H1 (cell line): ENCODE measurements at regions not wholly inside any gene's neighbourhood (a gene's known extent, or its start where the extent isn't known, plus 50 kb on each side); places are given as distances from the start of the nearest gene placed in this dataset.

Experiments used
- CTCF ChIA-PET: fragments of 300-600 bp; sonication (Branson Sonifier 250); formaldehyde crosslinking; loops from one replicate; lab custom pipeline; 2021; ENCODE audit not compliant: partially characterized antibody; lab: Charles Lee
- POLR2A ChIA-PET: fragments of 300-600 bp; sonication (Branson Sonifier 250); formaldehyde crosslinking; loops from one replicate; lab custom pipeline; 2021; ENCODE audit warnings: inconsistent platforms; ENCODE audit not compliant: partially characterized antibody; lab: Charles Lee
- DNase-seq, 2 experiments: peaks; one replicate each; pipeline versions ENCODE4 v3.0.0 to v3.0.0-alpha.2; 2010 to 2022; ENCODE audit warnings: low spot score in 2 of 2, low read depth in 1 of 2, mixed read lengths in 1 of 2
- FAIRE-seq: peaks from 2 replicates; lab custom pipeline; 2011; peaks lifted over from hg19 to GRCh38; lab: Jason Lieb, UNC
- H2AFZ ChIP-seq: 2 replicates; pipeline ENCODE4 v1.8.1; 2012; ENCODE audit warnings: low read length, inconsistent platforms
- H2AK5ac ChIP-seq: 2 replicates; pipeline ENCODE4 v1.6.1; 2013; ENCODE audit warnings: low read depth, low read length
- H2BK120ac ChIP-seq: replicated peaks from 2 replicates; pipeline ENCODE3; 2013; ENCODE audit warnings: low read depth, low read length, inconsistent platforms
- H2BK12ac ChIP-seq: 2 replicates; pipeline ENCODE4 v1.6.1; 2013; ENCODE audit warnings: low read depth, low read length
- H2BK15ac ChIP-seq: 2 replicates; pipeline ENCODE4 v1.6.1; 2013; ENCODE audit warnings: low read length
- H2BK20ac ChIP-seq: 2 replicates; pipeline ENCODE4 v1.6.1; 2013; ENCODE audit warnings: low read length
- H2BK5ac ChIP-seq: 2 replicates; pipeline ENCODE4 v1.6.1; 2013; ENCODE audit warnings: low read depth, low read length
- H3K14ac ChIP-seq: 2 replicates; pipeline ENCODE4 v1.6.1; 2013; ENCODE audit warnings: inconsistent platforms; ENCODE audit not compliant: insufficient read length
- H3K18ac ChIP-seq: 2 replicates; pipeline ENCODE4 v1.6.1; 2013; ENCODE audit warnings: low read length; ENCODE audit errors: extremely low read depth
- H3K23ac ChIP-seq: 2 replicates; pipeline ENCODE4 v1.6.1; 2013; ENCODE audit warnings: inconsistent platforms; ENCODE audit not compliant: insufficient read length
- H3K23me2 ChIP-seq: 2 replicates; pipeline ENCODE4 v1.6.1; 2013; ENCODE audit warnings: low read depth, low read length
- H3K27ac ChIP-seq: 2 replicates; pipeline ENCODE4 v1.6.1; 2011; ENCODE audit warnings: low read depth, low read length, inconsistent platforms
- H3K27me3 ChIP-seq, 4 experiments: replicated peaks in 1 of 4; 1 replicate in 1 of 4; 2 replicates in 3 of 4; pipeline versions ENCODE4 v1.6.1 to v1.8.1; 2011 to 2013; ENCODE audit warnings: low read length in 3 of 4, mild to moderate bottlenecking in 3 of 4, inconsistent platforms in 2 of 4, mixed read lengths in 2 of 4, moderate library complexity in 1 of 4; ENCODE audit not compliant: control insufficient read depth in 3 of 4, insufficient read depth in 3 of 4; ENCODE audit errors: extremely low read depth in 1 of 4
- H3K36me3 ChIP-seq, 4 experiments: 2 replicates each; pipeline versions ENCODE4 v1.6.1 to v1.8.1; 2011 to 2013; ENCODE audit warnings: mild to moderate bottlenecking in 4 of 4, low read length in 3 of 4, moderate library complexity in 2 of 4, control low read depth in 1 of 4, inconsistent platforms in 1 of 4; ENCODE audit not compliant: insufficient read depth in 4 of 4, control insufficient read depth in 2 of 4
- H3K4ac ChIP-seq: replicated peaks from 2 replicates; pipeline ENCODE3; 2013; ENCODE audit warnings: low read length, low read depth, mixed read lengths, inconsistent platforms; ENCODE audit not compliant: insufficient read length
- H3K4me1 ChIP-seq, 4 experiments: replicated peaks in 1 of 4; 1 replicate in 1 of 4; 2 replicates in 3 of 4; pipeline versions ENCODE4 v1.6.1 to v1.8.1; 2011 to 2013; ENCODE audit warnings: low read length in 3 of 4, inconsistent platforms in 2 of 4, mixed read lengths in 1 of 4; ENCODE audit not compliant: insufficient read depth in 4 of 4, control insufficient read depth in 3 of 4
- H3K4me2 ChIP-seq, 2 experiments: 2 replicates each; pipeline versions ENCODE4 v1.6.1 to v1.8.1; 2011 to 2013; ENCODE audit warnings: low read depth in 2 of 2, low read length in 2 of 2, control low read depth in 1 of 2, inconsistent platforms in 1 of 2, mild to moderate bottlenecking in 1 of 2; ENCODE audit not compliant: insufficient read depth in 1 of 2
- H3K4me3 ChIP-seq, 4 experiments: fragments of 200-600, 300-600 bp in 1 of 4; sonication (generic), shearing (Covaris generic), sonication (Bioruptor Twin) in 1 of 4; 2 replicates each; pipeline versions ENCODE4 v1.5.1 to v1.8.1; 2011 to 2016; ENCODE audit warnings: low read length in 4 of 4, low read depth in 3 of 4, control low read depth in 2 of 4, inconsistent platforms in 2 of 4, mild to moderate bottlenecking in 2 of 4, mixed read lengths in 1 of 4, moderate library complexity in 1 of 4; ENCODE audit not compliant: insufficient read depth in 2 of 4; ENCODE audit errors: extremely low read depth in 1 of 4
- H3K56ac ChIP-seq: replicated peaks from 2 replicates; pipeline ENCODE3; 2013; ENCODE audit warnings: low read depth, mild to moderate bottlenecking, mixed read lengths, low read length, inconsistent platforms; ENCODE audit not compliant: insufficient read length
- H3K79me1 ChIP-seq: 2 replicates; pipeline ENCODE4 v1.6.1; 2013; ENCODE audit warnings: low read depth, low read length, control low read depth
- H3K79me2 ChIP-seq, 2 experiments: 2 replicates each; pipeline versions ENCODE4 v1.6.1 to v1.8.1; 2012 to 2013; ENCODE audit warnings: low read length in 2 of 2, mild to moderate bottlenecking in 2 of 2, inconsistent platforms in 1 of 2; ENCODE audit not compliant: insufficient read depth in 2 of 2, control insufficient read depth in 1 of 2
- H3K9ac ChIP-seq, 4 experiments: replicated peaks in 1 of 4; 1 replicate in 1 of 4; 2 replicates in 3 of 4; pipeline versions ENCODE4 v1.6.1 to v1.8.1; 2011 to 2013; ENCODE audit warnings: low read depth in 3 of 4, low read length in 3 of 4, control low read depth in 2 of 4, mild to moderate bottlenecking in 2 of 4, moderate library complexity in 2 of 4, inconsistent platforms in 1 of 4; ENCODE audit errors: extremely low read depth in 1 of 4
- H3K9me3 ChIP-seq, 2 experiments: 2 replicates each; pipeline versions ENCODE4 v1.6.1 to v1.8.1; 2012 to 2013; ENCODE audit warnings: mild to moderate bottlenecking in 2 of 2, moderate library complexity in 2 of 2, control low read depth in 1 of 2, inconsistent platforms in 1 of 2, low read depth in 1 of 2, low read length in 1 of 2, mixed read lengths in 1 of 2; ENCODE audit not compliant: insufficient read depth in 2 of 2
- H4K20me1 ChIP-seq, 2 experiments: replicated peaks in 1 of 2; 2 replicates each; pipeline versions ENCODE3 to v1.8.1; 2011 to 2013; ENCODE audit warnings: inconsistent platforms in 2 of 2, low read length in 2 of 2, mild to moderate bottlenecking in 1 of 2; ENCODE audit not compliant: insufficient read depth in 2 of 2, control insufficient read depth in 1 of 2
- H4K5ac ChIP-seq: 2 replicates; pipeline ENCODE4 v1.6.1; 2013; ENCODE audit warnings: low read length, low read depth, mixed read lengths, inconsistent platforms; ENCODE audit not compliant: insufficient read length
- H4K8ac ChIP-seq: 2 replicates; pipeline ENCODE4 v1.8.0; 2013; ENCODE audit warnings: mild to moderate bottlenecking, moderate library complexity, low read length, inconsistent platforms; ENCODE audit not compliant: insufficient read depth; ENCODE audit errors: extremely low read depth
- H4K91ac ChIP-seq: replicated peaks from 2 replicates; pipeline ENCODE3; 2013; ENCODE audit warnings: low read length, mixed read lengths, inconsistent platforms; ENCODE audit not compliant: insufficient read length
- CHD1 ChIP-seq: IDR thresholded peaks from 2 replicates; pipeline ENCODE4 v1.6.1; 2012; ENCODE audit warnings: low read depth, low read length, improper control_type of control experiment
- CREB1 ChIP-seq: IDR thresholded peaks from 2 replicates; pipeline ENCODE4 v1.6.1; 2012; ENCODE audit warnings: inconsistent platforms
- CTBP2 ChIP-seq: IDR thresholded peaks from 2 replicates; pipeline ENCODE4 v1.7.0; 2011; ENCODE audit warnings: borderline replicate concordance, mild to moderate bottlenecking, moderate library complexity, mixed read lengths, low read length; ENCODE audit not compliant: insufficient read depth, insufficient read length
- FOSL1 ChIP-seq: IDR thresholded peaks from 2 replicates; pipeline ENCODE4 v1.6.1; 2011; ENCODE audit warnings: mild to moderate bottlenecking, low read depth, low read length, moderate library complexity; ENCODE audit not compliant: insufficient read depth
- NRF1 ChIP-seq: IDR thresholded peaks from 2 replicates; pipeline ENCODE4 v1.6.1; 2011; ENCODE audit warnings: mild to moderate bottlenecking, low read depth, low read length, improper control_type of control experiment
- SAP30 ChIP-seq: fragments of 300-600 bp; sonication (generic); IDR thresholded peaks from 2 replicates; pipeline ENCODE4 v1.7.1; 2012; ENCODE audit warnings: low read length, moderate library complexity, mild to moderate bottlenecking, inconsistent platforms; ENCODE audit not compliant: insufficient read depth, insufficient replicate concordance
- TAF1 ChIP-seq: IDR thresholded peaks from 2 replicates; pipeline ENCODE4 v1.6.1; 2011; ENCODE audit warnings: mild to moderate bottlenecking, low read depth, low read length
- WGBS, 2 experiments: shearing (Covaris generic) in 1 of 2; methylation state at CpG; one replicate each; pipeline versions ENCODE4 v1.1.6 to v1.1.7; 2013 to 2015; ENCODE audit warnings: low lambda C conversion rate in 2 of 2, mixed read lengths in 2 of 2, inconsistent platforms in 1 of 2, low coverage in 1 of 2, missing lambda C conversion rate in 1 of 2; ENCODE audit not compliant: insufficient replicate concordance in 2 of 2, insufficient coverage in 1 of 2, insufficient read length in 1 of 2; ENCODE audit errors: extremely low coverage in 1 of 2, missing lambda C conversion rate in 1 of 2; 5-methylcytosine and 5-hydroxymethylcytosine counted together

DNA sequence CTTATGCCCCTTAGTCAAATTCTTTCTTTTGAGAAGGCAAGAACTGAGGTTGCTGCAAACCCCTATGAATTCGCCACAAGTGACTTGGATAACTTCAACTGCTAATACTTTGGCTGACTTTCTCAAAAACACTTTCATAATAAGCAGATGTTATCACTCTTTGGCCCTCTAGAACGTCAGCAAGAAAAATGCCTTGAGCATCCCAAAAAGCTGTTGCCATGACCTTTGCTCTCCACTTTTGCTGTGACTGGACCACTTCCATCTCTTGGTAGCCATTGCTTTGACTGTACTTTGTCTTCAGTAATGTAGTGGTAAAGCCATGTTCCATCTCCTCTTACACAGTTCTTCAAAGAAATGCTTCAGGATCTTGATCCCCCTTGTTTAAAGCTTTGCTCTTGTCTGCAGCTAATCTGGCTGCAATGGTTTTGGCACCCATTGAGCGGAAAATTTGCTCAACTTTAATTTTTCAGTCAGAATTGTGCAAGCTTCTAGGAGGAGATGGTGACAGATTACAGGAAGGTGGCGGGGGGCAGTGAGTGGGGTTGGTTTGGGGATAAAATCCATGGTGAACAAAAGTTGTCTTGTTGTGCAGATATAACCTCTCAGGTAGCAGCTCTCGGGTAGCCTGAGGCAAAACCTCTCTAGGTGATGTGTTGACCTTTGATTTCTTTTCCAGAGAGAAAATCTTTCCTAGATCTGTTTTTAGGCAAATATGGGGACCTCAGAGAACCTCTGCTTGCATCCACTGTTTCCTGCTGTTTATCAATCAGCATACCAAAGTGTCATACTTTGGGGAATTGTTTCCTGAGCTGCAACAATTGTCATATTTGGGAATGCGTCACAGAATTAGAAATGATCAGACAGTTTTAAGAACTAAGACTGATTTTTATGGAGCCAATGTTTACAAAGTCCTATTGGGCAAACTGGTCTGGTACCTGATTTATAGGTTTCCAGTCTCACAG, 83.6 kb downstream of the CCR1 start:
- no peak overlapping the region for H2AFZ ChIP-seq
- DNase-seq = no peak
- CTCF ChIA-PET = interaction anchor here (0.8 to 1.4 kb wide), 4 partner anchors 10 to 578 kb away, joined by 3 to 5 read pairs (median 4); partner anchors contain the start of gene CCR1

More for the DNA sequence above, 83.6 kb downstream of the CCR1 start:
- no peak overlapping the region for H3K14ac ChIP-seq
- no peaks in the 10 kb centered on the region for H3K4me1 ChIP-seq
- no peak for FAIRE-seq
- POLR2A ChIA-PET = no interaction called here
- no peak overlapping the region for H2BK15ac ChIP-seq
- H3K9me3 ChIP-seq = no peaks in the 10 kb centered on the region
- no peak overlapping the region for H2AK5ac ChIP-seq
- no peaks in the 10 kb centered on the region for H3K79me1 ChIP-seq
- no peak overlapping the region for H2BK20ac ChIP-seq
- H3K4ac ChIP-seq = no peak overlapping the region
- no peak overlapping the region for H2BK12ac ChIP-seq
- H3K23ac ChIP-seq = no peak overlapping the region
- H3K18ac ChIP-seq = no peak overlapping the region
- H3K79me2 ChIP-seq = no peaks in the 10 kb centered on the region
- no peaks in the 10 kb centered on the region; the same call in 1 of the 2 replicates for H3K23me2 ChIP-seq
- H3K36me3 ChIP-seq = no peaks in the 10 kb centered on the region
- H3K4me2 ChIP-seq = no peak overlapping the region
- no peak overlapping the region for H4K5ac ChIP-seq
- H2BK5ac ChIP-seq = no peak overlapping the region
- no peak overlapping the region for H3K4me3 ChIP-seq
- no peak overlapping the region for H4K8ac ChIP-seq
- WGBS, 2 experiments = 89% methylated on average over 6 of the region's 6 CpGs; no CpG with 5 or more reads in 1 of the 2 experiments
- TF ChIP-seq TAF1 = no peak
- TF ChIP-seq SAP30 = no peak
- TF ChIP-seq CHD1 = no peak
- no peak for TF ChIP-seq NRF1
- TF ChIP-seq FOSL1 = no peak
- no peak for TF ChIP-seq CREB1
- TF ChIP-seq CTBP2 = no peak
- H3K27me3 ChIP-seq = no peaks in the 10 kb centered on the region
- no peak overlapping the region for H3K27ac ChIP-seq
- no peak overlapping the region for H3K56ac ChIP-seq
- H2BK120ac ChIP-seq = no peak overlapping the region
- no peak overlapping the region for H4K91ac ChIP-seq
- H3K9ac ChIP-seq = no peak overlapping the region
- no peaks in the 10 kb centered on the region for H4K20me1 ChIP-seq
